ENCODE measurements at regions not wholly inside any gene's neighbourhood (a gene's known extent, or its start where the extent isn't known, plus 50 kb on each side); places are given as distances from the start of the nearest gene placed in this dataset.

GRCh38 chr3:104672331-104672730 is 694.4 kb upstream of the ALCAM start:
- H3K27me3 ChIP-seq (ENCODE audit: insufficient read depth, low read depth, low read length), result no peaks in the 10 kb centered on the region
- no peaks in the 10 kb centered on the region for H3F3A ChIP-seq (ENCODE audit: insufficient read depth, low read length, poor library complexity, severe bottlenecking)
- no peak overlapping the region for H3K27ac ChIP-seq (ENCODE audit: low read length)
- no peaks in the 10 kb centered on the region for H3K79me2 ChIP-seq (replicated peaks; ENCODE audit: insufficient read depth, low read length)
- H3K9me2 ChIP-seq (ENCODE audit: insufficient read depth, low read length), result no peaks in the 10 kb centered on the region
- H3K36me3 ChIP-seq (ENCODE audit: insufficient read depth, low read length), result no peaks in the 10 kb centered on the region
- H3K9ac ChIP-seq (ENCODE audit: low read length), result no peak overlapping the region
- no peak for TF ChIP-seq SMC3 (conservative IDR thresholded peaks at IDR 0.05; ENCODE audit: poor library complexity)
- TF ChIP-seq EZH2 (IDR thresholded peaks at IDR 0.05; ENCODE audit: borderline replicate concordance, insufficient read depth, low read length, poor library complexity, severe bottlenecking), result no peak
- no peak for TF ChIP-seq CTCF (IDR thresholded peaks at IDR 0.05; ENCODE audit: poor library complexity, severe bottlenecking)
- TF ChIP-seq EP300 (conservative IDR thresholded peaks at IDR 0.05; ENCODE audit: poor library complexity, severe bottlenecking), result peak; percentile 34
- peak; percentile 47 for TF ChIP-seq POLR2AphosphoS5 (IDR thresholded peaks at IDR 0.05)
- H2AFZ ChIP-seq (ENCODE audit: low read depth, low read length), result no peak overlapping the region
- H4K20me1 ChIP-seq (ENCODE audit: insufficient read depth), result no peaks in the 10 kb centered on the region
- no peak overlapping the region for H3K4me2 ChIP-seq (ENCODE audit: low read length)
- no peak overlapping the region for H3K4me3 ChIP-seq (ENCODE audit: low read length)
- no peaks in the 10 kb centered on the region for H3K9me3 ChIP-seq (ENCODE audit: low read length)

GRCh38 chr3:104673981-104674380 is 692.7 kb upstream of the ALCAM start:
- Histone ChIP-seq H3K9me2 (ENCODE audit: insufficient read depth, low read length) (no peaks in the 10 kb centered on the region), H2AFZ (ENCODE audit: low read depth, low read length) (no peak overlapping the region), H3K79me2 (replicated peaks; ENCODE audit: insufficient read depth, low read length) (no peaks in the 10 kb centered on the region), H3K27ac (ENCODE audit: low read length) (no peak overlapping the region), H3F3A (ENCODE audit: insufficient read depth, low read length, poor library complexity, severe bottlenecking) (no peaks in the 10 kb centered on the region), H3K27me3 (ENCODE audit: insufficient read depth, low read depth, low read length) (no peaks in the 10 kb centered on the region), H4K20me1 (ENCODE audit: insufficient read depth) (no peaks in the 10 kb centered on the region), H3K36me3 (ENCODE audit: insufficient read depth, low read length) (no peaks in the 10 kb centered on the region), H3K4me3 (ENCODE audit: low read length) (no peak overlapping the region), H3K4me2 (ENCODE audit: low read length) (no peak overlapping the region), H3K9me3 (ENCODE audit: low read length) (no peaks in the 10 kb centered on the region), H3K9ac (ENCODE audit: low read length) (no peak overlapping the region)
- TF ChIP-seq REST (IDR thresholded peaks at IDR 0.05; ENCODE audit: borderline replicate concordance), result no peak

- no peak for TF ChIP-seq RAD21 (conservative IDR thresholded peaks at IDR 0.05)
- no peak for TF ChIP-seq REST (IDR thresholded peaks at IDR 0.05; ENCODE audit: borderline replicate concordance)
- TF ChIP-seq TAF1 (IDR thresholded peaks at IDR 0.05; ENCODE audit: low read depth), result no peak
- no peak for TF ChIP-seq MXI1 (conservative IDR thresholded peaks at IDR 0.05; ENCODE audit: poor library complexity, severe bottlenecking)
- TF ChIP-seq EP300 (conservative IDR thresholded peaks at IDR 0.05; ENCODE audit: poor library complexity, severe bottlenecking), result no peak
- TF ChIP-seq CTCF (IDR thresholded peaks at IDR 0.05; ENCODE audit: poor library complexity, severe bottlenecking), result no peak
- TF ChIP-seq EZH2 (IDR thresholded peaks at IDR 0.05; ENCODE audit: borderline replicate concordance, insufficient read depth, low read length, poor library complexity, severe bottlenecking), result no peak
- no peak for TF ChIP-seq POLR2AphosphoS5 (IDR thresholded peaks at IDR 0.05)
- no peak overlapping the region for H3K27ac ChIP-seq (ENCODE audit: low read length)
- H3K4me2 ChIP-seq (ENCODE audit: low read length), result no peak overlapping the region
- H3K79me2 ChIP-seq (replicated peaks; ENCODE audit: insufficient read depth, low read length), result no peaks in the 10 kb centered on the region
- no peak overlapping the region for H3K9ac ChIP-seq (ENCODE audit: low read length)
- H3K9me2 ChIP-seq (ENCODE audit: insufficient read depth, low read length), result no peaks in the 10 kb centered on the region
- H2AFZ ChIP-seq (ENCODE audit: low read depth, low read length), result no peak overlapping the region
- H3K9me3 ChIP-seq (ENCODE audit: low read length), result no peaks in the 10 kb centered on the region
- no peaks in the 10 kb centered on the region for H3K27me3 ChIP-seq (ENCODE audit: insufficient read depth, low read depth, low read length)
- H3K4me3 ChIP-seq (ENCODE audit: low read length), result no peak overlapping the region
- no peaks in the 10 kb centered on the region for H3F3A ChIP-seq (ENCODE audit: insufficient read depth, low read length, poor library complexity, severe bottlenecking)
- H3K36me3 ChIP-seq (ENCODE audit: insufficient read depth, low read length), result no peaks in the 10 kb centered on the region
- H4K20me1 ChIP-seq (ENCODE audit: insufficient read depth), result no peaks in the 10 kb centered on the region
These were observed 690.5 kb upstream of the ALCAM start for GRCh38 chr3:104676241-104676640.
